GM12865 (cell line): ENCODE measurements at regions not wholly inside any gene's neighbourhood (a gene's known extent, or its start where the extent isn't known, plus 50 kb on each side); places are given as distances from the start of the nearest gene placed in this dataset.

Source experiments
- DNase-seq: peaks from one replicate; pipeline ENCODE4 v3.0.0; 2010; ENCODE audit warnings: low read depth
- H3K4me3 ChIP-seq: 2 replicates; pipeline ENCODE4 v1.5.1; 2011; ENCODE audit warnings: mild to moderate bottlenecking, low read depth, low read length, control low read depth
- CTCF ChIP-seq: IDR thresholded peaks from 2 replicates; pipeline ENCODE4 v1.5.1; 2011; ENCODE audit warnings: low read length, control low read depth, low read depth, inconsistent platforms; ENCODE audit not compliant: insufficient read depth; ENCODE audit errors: missing control alignments

DNA sequence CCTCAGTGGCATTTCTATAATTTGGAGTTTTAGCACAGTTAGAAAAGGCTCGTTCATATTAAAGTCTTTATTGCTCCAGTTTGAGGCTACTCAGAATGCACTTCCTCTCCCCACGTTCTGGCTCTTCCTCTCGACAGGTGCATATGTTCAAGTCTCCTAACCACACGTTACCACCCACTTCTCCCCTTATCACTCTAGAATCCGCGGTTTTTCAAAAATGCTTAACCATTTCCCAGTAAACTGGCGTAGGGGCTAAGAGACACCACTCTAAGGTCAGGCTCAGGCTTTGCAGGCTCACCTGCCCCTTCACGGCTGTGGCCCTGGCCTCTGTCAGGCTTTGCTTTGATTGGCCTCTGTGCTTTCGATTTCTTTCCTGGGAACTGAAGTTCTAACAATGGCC, 383.6 kb downstream of the GLRX3 start:
- no peak for TF ChIP-seq CTCF
- no peak for DNase-seq
- no peak overlapping the region for H3K4me3 ChIP-seq

DNA sequence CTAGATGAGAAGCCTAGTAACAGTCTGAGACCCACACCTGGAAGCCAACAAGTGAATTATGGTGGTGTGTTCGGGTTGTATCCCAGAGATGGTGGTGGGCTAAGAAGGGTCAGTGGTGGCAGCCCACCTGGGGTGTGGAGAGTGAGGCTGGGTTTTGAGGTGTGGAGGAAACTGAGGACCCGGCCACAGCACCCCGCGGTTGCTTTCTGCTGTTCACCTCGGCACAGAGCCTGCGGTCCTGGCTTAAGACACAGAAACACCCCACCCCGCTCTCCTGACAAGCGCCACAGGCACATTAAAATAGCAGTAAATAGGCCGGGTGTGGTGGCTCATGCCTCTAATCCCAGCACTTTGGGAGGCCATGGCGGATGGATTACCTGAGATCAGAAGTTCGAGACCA, 395.1 kb downstream of the GLRX3 start:
- H3K4me3 ChIP-seq: no peak overlapping the region
- no peak for DNase-seq
- TF ChIP-seq CTCF: no peak

GRCh38 chr10:130541090-130541489, 404.9 kb downstream of the GLRX3 start:
- DNase-seq: no peak
- no peak overlapping the region for H3K4me3 ChIP-seq
- TF ChIP-seq CTCF: no peak

DNA sequence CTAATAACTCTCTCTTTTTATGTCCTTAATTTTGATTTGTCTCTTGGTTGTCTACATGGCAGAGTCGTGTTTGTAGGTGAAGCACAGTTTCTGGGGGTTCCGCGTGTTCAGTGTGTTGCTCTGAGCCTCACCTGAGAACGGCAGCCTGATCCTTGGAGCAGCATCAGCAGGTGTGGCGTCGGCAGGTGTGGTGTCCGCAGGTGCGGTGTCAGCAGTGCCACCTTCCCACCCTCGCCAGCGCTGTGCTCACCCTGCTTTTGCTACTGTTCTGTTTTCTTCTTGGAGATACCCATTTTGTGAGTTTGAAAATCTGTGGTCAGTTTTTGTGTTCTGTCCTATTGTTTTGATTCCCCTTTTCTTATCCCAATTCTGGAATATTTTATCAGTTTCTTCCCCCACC, 406.6 kb downstream of the GLRX3 start:
- no peak for TF ChIP-seq CTCF
- DNase-seq: no peak
- no peak overlapping the region for H3K4me3 ChIP-seq

- DNase-seq: no peak
- TF ChIP-seq CTCF: no peak
These were observed 407.6 kb downstream of the GLRX3 start for GRCh38 chr10:130543794-130544193.

GRCh38 chr10:130545122-130545521, 408.9 kb downstream of the GLRX3 start:
- no peak for DNase-seq
- TF ChIP-seq CTCF: no peak
- no peak overlapping the region for H3K4me3 ChIP-seq

More at GRCh38 chr10:130543794-130544193, 407.6 kb downstream of the GLRX3 start:
- H3K4me3 ChIP-seq: no peak overlapping the region

GRCh38 chr10:130545697-130546096, 409.5 kb downstream of the GLRX3 start:
- TF ChIP-seq CTCF: no peak
- no peak for DNase-seq

More at GRCh38 chr10:130545697-130546096, 409.5 kb downstream of the GLRX3 start:
- H3K4me3 ChIP-seq: no peak overlapping the region
